HEK293 (cell line): ENCODE measurements at regions not wholly inside any gene's neighbourhood (a gene's known extent, or its start where the extent isn't known, plus 50 kb on each side); places are given as distances from the start of the nearest gene placed in this dataset.

Experiments used
- CTCF ChIA-PET: fragments of 350-600 bp; formaldehyde crosslinking; extraction: SDS; loops from one replicate; lab custom pipeline; 2021; ENCODE audit warnings: antibody characterized with exemption; lab: Yijun Ruan, JAX
- POLR2A ChIA-PET: fragments of 300-600 bp; formaldehyde crosslinking; extraction: SDS; loops from one replicate; lab custom pipeline; 2020; ENCODE audit warnings: antibody characterized with exemption, inconsistent platforms; lab: Yijun Ruan, JAX
- H3K27ac ChIP-seq: fragments of 200-500 bp; sonication (Bioruptor generic); 2 replicates; pipeline ENCODE4 v1.5.1; 2014; ENCODE audit warnings: low read depth, low read length, control low read depth, inconsistent platforms; ENCODE audit errors: extremely low read depth
- H3K36me3 ChIP-seq, 2 experiments: fragments of 200-500 bp in 1 of 2; sonication (Bioruptor generic) in 1 of 2; 1 replicate in 1 of 2; 2 replicates in 1 of 2; pipeline ENCODE4 v1.5.1; 2014 to 2017; ENCODE audit warnings: inconsistent platforms in 2 of 2, low read length in 2 of 2; ENCODE audit not compliant: control insufficient read depth in 2 of 2, insufficient read depth in 1 of 2
- H3K4me1 ChIP-seq: fragments of 200-500 bp; sonication (Bioruptor generic); 2 replicates; pipeline ENCODE4 v1.5.1; 2014; ENCODE audit warnings: mild to moderate bottlenecking, low read length, inconsistent platforms; ENCODE audit not compliant: control insufficient read depth, insufficient read depth
- H3K4me3 ChIP-seq: 2 replicates; pipeline ENCODE4 v1.5.1; 2011; ENCODE audit warnings: low read depth, mild to moderate bottlenecking, control low read depth, low read length, moderate library complexity
- H3K9me3 ChIP-seq: fragments of 200-500 bp; sonication (Bioruptor generic); 2 replicates; pipeline ENCODE4 v1.5.1; 2014; ENCODE audit warnings: low read depth, low read length, inconsistent platforms; ENCODE audit not compliant: control insufficient read depth, insufficient read depth
- BCL11B ChIP-seq: fragments of 450-650 bp; formaldehyde crosslinking; IDR thresholded peaks from 2 replicates; pipeline ENCODE4 v1.5.1; 2016; ENCODE audit warnings: low read depth, missing biosample characterization, missing genetic modification characterization
- MYNN ChIP-seq: fragments of 450-650 bp; formaldehyde crosslinking; IDR thresholded peaks from 2 replicates; pipeline ENCODE4 v1.5.1; 2016; ENCODE audit warnings: missing biosample characterization, missing genetic modification characterization, borderline replicate concordance
- PRDM10 ChIP-seq: fragments of 450-650 bp; formaldehyde crosslinking; IDR thresholded peaks from 2 replicates; pipeline ENCODE4 v1.5.1; 2016; ENCODE audit warnings: missing biosample characterization, missing genetic modification characterization
- SP3 ChIP-seq: fragments of 450-650 bp; formaldehyde crosslinking; IDR thresholded peaks from 2 replicates; pipeline ENCODE4 v1.5.1; 2016; ENCODE audit warnings: missing biosample characterization, missing genetic modification characterization
- TCF7L2 ChIP-seq: IDR thresholded peaks from 2 replicates; pipeline ENCODE4 v1.6.1; 2011; ENCODE audit warnings: low read depth, mild to moderate bottlenecking, inconsistent platforms, low read length, moderate library complexity, borderline replicate concordance
- TRIM28 ChIP-seq: IDR thresholded peaks from 2 replicates; pipeline ENCODE4 v1.6.1; 2011; ENCODE audit warnings: low read length, control low read depth, borderline replicate concordance
- ZBTB17 ChIP-seq: fragments of 450-650 bp; formaldehyde crosslinking; IDR thresholded peaks from 2 replicates; pipeline ENCODE4 v1.5.1; 2016; ENCODE audit warnings: missing biosample characterization, missing genetic modification characterization
- ZNF133 ChIP-seq: fragments of 450-650 bp; formaldehyde crosslinking; IDR thresholded peaks from 2 replicates; pipeline ENCODE4 v1.5.1; 2016; ENCODE audit warnings: missing biosample characterization, missing genetic modification characterization
- ZNF140 ChIP-seq: fragments of 450-650 bp; formaldehyde crosslinking; IDR thresholded peaks from 2 replicates; pipeline ENCODE4 v1.5.1; 2016; ENCODE audit warnings: missing biosample characterization, missing genetic modification characterization
- ZNF175 ChIP-seq: fragments of 450-650 bp; formaldehyde crosslinking; IDR thresholded peaks from 2 replicates; pipeline ENCODE4 v1.5.1; 2016; ENCODE audit warnings: missing biosample characterization, missing genetic modification characterization
- ZNF211 ChIP-seq: fragments of 450-650 bp; formaldehyde crosslinking; IDR thresholded peaks from 2 replicates; pipeline ENCODE4 v1.5.1; 2016; ENCODE audit warnings: low read depth, missing biosample characterization, missing genetic modification characterization
- ZNF302 ChIP-seq: fragments of 450-650 bp; formaldehyde crosslinking; IDR thresholded peaks from 2 replicates; pipeline ENCODE4 v1.5.1; 2016; ENCODE audit warnings: missing biosample characterization, missing genetic modification characterization, low read depth
- ZNF311 ChIP-seq: fragments of 450-650 bp; formaldehyde crosslinking; IDR thresholded peaks from 2 replicates; pipeline ENCODE4 v1.5.1; 2017; ENCODE audit warnings: missing biosample characterization, missing genetic modification characterization, borderline replicate concordance
- ZNF341 ChIP-seq: fragments of 450-650 bp; formaldehyde crosslinking; IDR thresholded peaks from 2 replicates; pipeline ENCODE4; 2016; ENCODE audit warnings: low read depth, missing biosample characterization, missing genetic modification characterization
- ZNF544 ChIP-seq: fragments of 450-650 bp; formaldehyde crosslinking; IDR thresholded peaks from 2 replicates; pipeline ENCODE4 v1.5.0; 2017; ENCODE audit warnings: missing biosample characterization, missing genetic modification characterization
- ZNF549 ChIP-seq: fragments of 450-650 bp; IDR thresholded peaks from 2 replicates; pipeline ENCODE4 v1.5.1; 2018; ENCODE audit warnings: missing biosample characterization, missing genetic modification characterization, mild to moderate bottlenecking, inconsistent platforms, moderate library complexity
- ZNF560 ChIP-seq: fragments of 450-650 bp; formaldehyde crosslinking; IDR thresholded peaks from 2 replicates; pipeline ENCODE4 v1.5.1; 2017; ENCODE audit warnings: missing biosample characterization, missing genetic modification characterization, borderline replicate concordance
- ZNF707 ChIP-seq: fragments of 450-650 bp; formaldehyde crosslinking; IDR thresholded peaks from 2 replicates; pipeline ENCODE4 v1.5.1; 2016; ENCODE audit warnings: missing biosample characterization, missing genetic modification characterization
- ZNF843 ChIP-seq: fragments of 450-650 bp; formaldehyde crosslinking; IDR thresholded peaks from 2 replicates; pipeline ENCODE4 v1.5.1; 2016; ENCODE audit warnings: missing biosample characterization, missing genetic modification characterization
- TF ChIP-seq, protein P1 (sequence below): fragments of 450-650 bp; formaldehyde crosslinking; IDR thresholded peaks from 2 replicates; pipeline ENCODE4 v1.5.1; 2016; ENCODE audit warnings: missing biosample characterization, missing genetic modification characterization, borderline replicate concordance
- TF ChIP-seq, protein P2 (sequence below): fragments of 450-650 bp; formaldehyde crosslinking; IDR thresholded peaks from 2 replicates; pipeline ENCODE4 v1.5.1; 2017; ENCODE audit warnings: missing biosample characterization, missing genetic modification characterization

- TF ChIP-seq, protein P1, sequence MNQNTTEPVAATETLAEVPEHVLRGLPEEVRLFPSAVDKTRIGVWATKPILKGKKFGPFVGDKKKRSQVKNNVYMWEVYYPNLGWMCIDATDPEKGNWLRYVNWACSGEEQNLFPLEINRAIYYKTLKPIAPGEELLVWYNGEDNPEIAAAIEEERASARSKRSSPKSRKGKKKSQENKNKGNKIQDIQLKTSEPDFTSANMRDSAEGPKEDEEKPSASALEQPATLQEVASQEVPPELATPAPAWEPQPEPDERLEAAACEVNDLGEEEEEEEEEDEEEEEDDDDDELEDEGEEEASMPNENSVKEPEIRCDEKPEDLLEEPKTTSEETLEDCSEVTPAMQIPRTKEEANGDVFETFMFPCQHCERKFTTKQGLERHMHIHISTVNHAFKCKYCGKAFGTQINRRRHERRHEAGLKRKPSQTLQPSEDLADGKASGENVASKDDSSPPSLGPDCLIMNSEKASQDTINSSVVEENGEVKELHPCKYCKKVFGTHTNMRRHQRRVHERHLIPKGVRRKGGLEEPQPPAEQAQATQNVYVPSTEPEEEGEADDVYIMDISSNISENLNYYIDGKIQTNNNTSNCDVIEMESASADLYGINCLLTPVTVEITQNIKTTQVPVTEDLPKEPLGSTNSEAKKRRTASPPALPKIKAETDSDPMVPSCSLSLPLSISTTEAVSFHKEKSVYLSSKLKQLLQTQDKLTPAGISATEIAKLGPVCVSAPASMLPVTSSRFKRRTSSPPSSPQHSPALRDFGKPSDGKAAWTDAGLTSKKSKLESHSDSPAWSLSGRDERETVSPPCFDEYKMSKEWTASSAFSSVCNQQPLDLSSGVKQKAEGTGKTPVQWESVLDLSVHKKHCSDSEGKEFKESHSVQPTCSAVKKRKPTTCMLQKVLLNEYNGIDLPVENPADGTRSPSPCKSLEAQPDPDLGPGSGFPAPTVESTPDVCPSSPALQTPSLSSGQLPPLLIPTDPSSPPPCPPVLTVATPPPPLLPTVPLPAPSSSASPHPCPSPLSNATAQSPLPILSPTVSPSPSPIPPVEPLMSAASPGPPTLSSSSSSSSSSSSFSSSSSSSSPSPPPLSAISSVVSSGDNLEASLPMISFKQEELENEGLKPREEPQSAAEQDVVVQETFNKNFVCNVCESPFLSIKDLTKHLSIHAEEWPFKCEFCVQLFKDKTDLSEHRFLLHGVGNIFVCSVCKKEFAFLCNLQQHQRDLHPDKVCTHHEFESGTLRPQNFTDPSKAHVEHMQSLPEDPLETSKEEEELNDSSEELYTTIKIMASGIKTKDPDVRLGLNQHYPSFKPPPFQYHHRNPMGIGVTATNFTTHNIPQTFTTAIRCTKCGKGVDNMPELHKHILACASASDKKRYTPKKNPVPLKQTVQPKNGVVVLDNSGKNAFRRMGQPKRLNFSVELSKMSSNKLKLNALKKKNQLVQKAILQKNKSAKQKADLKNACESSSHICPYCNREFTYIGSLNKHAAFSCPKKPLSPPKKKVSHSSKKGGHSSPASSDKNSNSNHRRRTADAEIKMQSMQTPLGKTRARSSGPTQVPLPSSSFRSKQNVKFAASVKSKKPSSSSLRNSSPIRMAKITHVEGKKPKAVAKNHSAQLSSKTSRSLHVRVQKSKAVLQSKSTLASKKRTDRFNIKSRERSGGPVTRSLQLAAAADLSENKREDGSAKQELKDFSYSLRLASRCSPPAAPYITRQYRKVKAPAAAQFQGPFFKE (tag by site-specific recombination) = no peak
- TF ChIP-seq TCF7L2 = no peak
- no peak for TF ChIP-seq ZNF133 (tag by site-specific recombination)
- no peak for TF ChIP-seq ZBTB17 (tag by site-specific recombination)
- no peak for TF ChIP-seq ZNF560 (tag by site-specific recombination)
- no peak for TF ChIP-seq ZNF341 (tag by site-specific recombination)
- TF ChIP-seq ZNF549 (tag by site-specific recombination) = no peak
- TF ChIP-seq, protein P2, sequence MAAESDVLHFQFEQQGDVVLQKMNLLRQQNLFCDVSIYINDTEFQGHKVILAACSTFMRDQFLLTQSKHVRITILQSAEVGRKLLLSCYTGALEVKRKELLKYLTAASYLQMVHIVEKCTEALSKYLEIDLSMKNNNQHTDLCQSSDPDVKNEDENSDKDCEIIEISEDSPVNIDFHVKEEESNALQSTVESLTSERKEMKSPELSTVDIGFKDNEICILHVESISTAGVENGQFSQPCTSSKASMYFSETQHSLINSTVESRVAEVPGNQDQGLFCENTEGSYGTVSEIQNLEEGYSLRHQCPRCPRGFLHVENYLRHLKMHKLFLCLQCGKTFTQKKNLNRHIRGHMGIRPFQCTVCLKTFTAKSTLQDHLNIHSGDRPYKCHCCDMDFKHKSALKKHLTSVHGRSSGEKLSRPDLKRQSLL (tag by site-specific recombination) = no peak
- TF ChIP-seq MYNN (tag by site-specific recombination) = no peak
- no peak for TF ChIP-seq ZNF175 (tag by site-specific recombination)
- TF ChIP-seq ZNF140 (tag by site-specific recombination) = no peak
Observed at GRCh38 chr21:16418226-16418625, 688.4 kb downstream of the USP25 start (continued).

GRCh38 chr21:16418642-16419041, 688.9 kb downstream of the USP25 start:
- ChIA-PET POLR2A (no interaction called here), CTCF (interaction anchor here (0.5 kb wide), 1 partner anchor 456 kb away, joined by 3 read pairs; no protein-coding TSS in a partner anchor)
- Histone ChIP-seq H3K36me3 (no peaks in the 10 kb centered on the region), H3K27ac (peak overlapping the region; percentile 97), H3K4me1 (peaks cover 25% of the 10 kb centered on the region), H3K9me3 (no peaks in the 10 kb centered on the region), H3K4me3 (no peak overlapping the region)
- no peak for TF ChIP-seq ZNF302 (tag by site-specific recombination)
- no peak for TF ChIP-seq TRIM28
- TF ChIP-seq ZNF544 (tag by site-specific recombination) = no peak
- no peak for TF ChIP-seq ZNF211 (tag by site-specific recombination)
- TF ChIP-seq BCL11B (tag by site-specific recombination) = no peak
- TF ChIP-seq ZNF707 (tag by site-specific recombination) = no peak
- TF ChIP-seq MYNN (tag by site-specific recombination) = no peak
- TF ChIP-seq SP3 (tag by site-specific recombination) = no peak
- no peak for TF ChIP-seq PRDM10
- TF ChIP-seq ZNF843 (tag by site-specific recombination) = no peak
- no peak for TF ChIP-seq ZNF311 (tag by site-specific recombination)
- TF ChIP-seq, protein P1 (tag by site-specific recombination) = no peak
